B cell (primary cell): ENCODE measurements at regions not wholly inside any gene's neighbourhood (a gene's known extent, or its start where the extent isn't known, plus 50 kb on each side); places are given as distances from the start of the nearest gene placed in this dataset.

ENCODE experiments used
- EZH2 ChIP-seq: IDR thresholded peaks from 2 replicates; pipeline ENCODE4 v1.6.1; 2012; ENCODE audit warnings: borderline replicate concordance, low read depth, mild to moderate bottlenecking, moderate library complexity, low read length; ENCODE audit not compliant: insufficient read depth, poor library complexity, severe bottlenecking
- TF ChIP-seq, protein P1 (sequence below): fragments of 200-600 bp; IDR thresholded peaks from one replicate; pipeline ENCODE4 v1.8.0; 2022; ENCODE audit warnings: antibody characterized with exemption, mild to moderate bottlenecking

DNA sequence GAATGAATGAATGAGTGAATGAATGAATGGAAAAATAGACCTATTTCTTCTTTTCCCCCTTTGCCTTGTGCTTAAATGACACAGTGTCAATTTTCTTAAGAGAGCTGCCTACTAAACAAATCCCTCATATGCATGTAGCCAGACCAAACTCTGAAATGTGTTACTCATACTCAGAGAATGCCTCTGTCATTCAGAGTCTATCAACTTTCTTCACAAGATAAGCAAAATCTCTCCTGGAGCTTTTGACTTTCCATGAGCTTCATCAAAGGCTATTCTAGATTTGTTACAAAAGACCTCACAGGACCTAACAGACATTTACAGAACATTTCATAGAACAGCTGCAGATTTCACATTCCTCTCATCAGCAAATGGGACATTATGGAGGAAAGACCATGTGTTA lies 275.7 kb upstream of the MSX2 start:
- TF ChIP-seq, protein P1, sequence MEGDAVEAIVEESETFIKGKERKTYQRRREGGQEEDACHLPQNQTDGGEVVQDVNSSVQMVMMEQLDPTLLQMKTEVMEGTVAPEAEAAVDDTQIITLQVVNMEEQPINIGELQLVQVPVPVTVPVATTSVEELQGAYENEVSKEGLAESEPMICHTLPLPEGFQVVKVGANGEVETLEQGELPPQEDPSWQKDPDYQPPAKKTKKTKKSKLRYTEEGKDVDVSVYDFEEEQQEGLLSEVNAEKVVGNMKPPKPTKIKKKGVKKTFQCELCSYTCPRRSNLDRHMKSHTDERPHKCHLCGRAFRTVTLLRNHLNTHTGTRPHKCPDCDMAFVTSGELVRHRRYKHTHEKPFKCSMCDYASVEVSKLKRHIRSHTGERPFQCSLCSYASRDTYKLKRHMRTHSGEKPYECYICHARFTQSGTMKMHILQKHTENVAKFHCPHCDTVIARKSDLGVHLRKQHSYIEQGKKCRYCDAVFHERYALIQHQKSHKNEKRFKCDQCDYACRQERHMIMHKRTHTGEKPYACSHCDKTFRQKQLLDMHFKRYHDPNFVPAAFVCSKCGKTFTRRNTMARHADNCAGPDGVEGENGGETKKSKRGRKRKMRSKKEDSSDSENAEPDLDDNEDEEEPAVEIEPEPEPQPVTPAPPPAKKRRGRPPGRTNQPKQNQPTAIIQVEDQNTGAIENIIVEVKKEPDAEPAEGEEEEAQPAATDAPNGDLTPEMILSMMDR = no peak
- TF ChIP-seq EZH2 = no peak
